ENCODE measurements at regions not wholly inside any gene's neighbourhood (a gene's known extent, or its start where the extent isn't known, plus 50 kb on each side); places are given as distances from the start of the nearest gene placed in this dataset.

DNA sequence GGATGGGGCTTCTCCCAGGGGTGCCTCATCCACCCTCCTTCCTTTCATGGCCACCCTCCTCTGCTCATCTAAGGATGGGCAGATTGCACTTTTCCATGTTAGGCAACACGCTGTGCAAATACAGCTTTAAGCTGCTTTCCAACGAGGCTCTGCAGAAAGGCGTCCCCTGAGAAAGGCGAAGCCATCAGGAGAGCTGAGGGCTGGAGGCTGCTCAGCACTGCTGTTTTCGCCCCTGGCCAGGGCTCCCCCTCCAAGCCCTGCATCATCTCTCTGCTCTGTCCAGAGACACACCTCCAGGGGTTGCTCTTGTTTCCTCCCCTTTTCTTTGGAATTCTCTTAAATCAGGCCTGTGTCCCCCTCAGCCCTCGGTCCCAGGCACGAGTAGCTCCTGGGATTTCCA lies 526.1 kb downstream of the CDH26 start:
- TF ChIP-seq, protein P1, sequence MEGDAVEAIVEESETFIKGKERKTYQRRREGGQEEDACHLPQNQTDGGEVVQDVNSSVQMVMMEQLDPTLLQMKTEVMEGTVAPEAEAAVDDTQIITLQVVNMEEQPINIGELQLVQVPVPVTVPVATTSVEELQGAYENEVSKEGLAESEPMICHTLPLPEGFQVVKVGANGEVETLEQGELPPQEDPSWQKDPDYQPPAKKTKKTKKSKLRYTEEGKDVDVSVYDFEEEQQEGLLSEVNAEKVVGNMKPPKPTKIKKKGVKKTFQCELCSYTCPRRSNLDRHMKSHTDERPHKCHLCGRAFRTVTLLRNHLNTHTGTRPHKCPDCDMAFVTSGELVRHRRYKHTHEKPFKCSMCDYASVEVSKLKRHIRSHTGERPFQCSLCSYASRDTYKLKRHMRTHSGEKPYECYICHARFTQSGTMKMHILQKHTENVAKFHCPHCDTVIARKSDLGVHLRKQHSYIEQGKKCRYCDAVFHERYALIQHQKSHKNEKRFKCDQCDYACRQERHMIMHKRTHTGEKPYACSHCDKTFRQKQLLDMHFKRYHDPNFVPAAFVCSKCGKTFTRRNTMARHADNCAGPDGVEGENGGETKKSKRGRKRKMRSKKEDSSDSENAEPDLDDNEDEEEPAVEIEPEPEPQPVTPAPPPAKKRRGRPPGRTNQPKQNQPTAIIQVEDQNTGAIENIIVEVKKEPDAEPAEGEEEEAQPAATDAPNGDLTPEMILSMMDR (IDR thresholded peaks at IDR 0.05; ENCODE audit: insufficient read depth, low read length, poor library complexity, severe bottlenecking), result no peak
- TF ChIP-seq EZH2phosphoT487 (conservative IDR thresholded peaks at IDR 0.05; ENCODE audit: low read length), result no peak
